HAP-1 (cell line): ENCODE measurements at regions not wholly inside any gene's neighbourhood (a gene's known extent, or its start where the extent isn't known, plus 50 kb on each side); places are given as distances from the start of the nearest gene placed in this dataset.

ENCODE experiments used
- DNase-seq, 2 experiments: peaks; one replicate each; pipeline ENCODE4 v3.0.0-alpha.2; 2016 to 2020; ENCODE audit warnings: low spot score in 2 of 2
- H3K27me3 ChIP-seq: fragments of 250-450 bp; sonication (Bioruptor Pico); 2 replicates; pipeline ENCODE4 v1.5.1; 2020; ENCODE audit warnings: low read depth, mild to moderate bottlenecking, moderate library complexity
- H3K36me3 ChIP-seq: fragments of 250-450 bp; sonication (Bioruptor Pico); replicated peaks from 2 replicates; pipeline ENCODE4 v1.5.1; 2020; ENCODE audit warnings: mild to moderate bottlenecking
- H3K4me1 ChIP-seq: fragments of 250-450 bp; sonication (Bioruptor Pico); 2 replicates; pipeline ENCODE4 v1.5.1; 2020; ENCODE audit warnings: mild to moderate bottlenecking
- H3K4me3 ChIP-seq: fragments of 250-450 bp; sonication (Bioruptor Pico); 2 replicates; pipeline ENCODE4 v1.5.1; 2020; ENCODE audit warnings: mild to moderate bottlenecking, moderate library complexity
- H3K9me3 ChIP-seq: fragments of 250-450 bp; sonication (Bioruptor Pico); 2 replicates; pipeline ENCODE4 v1.5.1; 2020; ENCODE audit warnings: mild to moderate bottlenecking, moderate library complexity
- in situ Hi-C: fragments of 300-500 bp; cut with MboI; formaldehyde crosslinking; loops from 3 replicates; pipeline ENCODE4 v1.14.3; 2020; ENCODE audit warnings: low sequenced_read_pairs, inconsistent platforms, mixed read lengths

DNA sequence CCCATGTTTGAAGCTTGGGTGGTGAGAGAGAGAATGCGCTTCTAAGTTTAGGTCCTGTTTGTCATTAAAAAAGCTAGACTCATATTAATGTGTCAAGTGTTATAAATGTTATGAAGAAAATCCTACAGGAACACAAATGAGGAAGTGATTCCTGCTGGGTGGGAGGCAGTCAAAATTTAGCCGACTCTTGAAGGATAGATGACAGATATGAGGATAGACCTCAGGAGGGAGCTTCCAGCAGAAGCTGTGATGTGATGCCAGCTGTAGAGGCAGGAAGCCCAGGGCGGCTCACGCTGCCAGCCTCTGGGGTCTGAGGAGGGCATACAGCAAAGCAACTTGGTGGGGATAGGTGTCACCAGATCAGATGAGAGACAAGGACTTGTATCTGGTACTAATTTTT, 74.7 kb upstream of the ADAMTS16 start:
- in situ Hi-C loops, result no loop called here
- H3K9me3 ChIP-seq, result no peaks in the 10 kb centered on the region
- H3K36me3 ChIP-seq, result no peaks in the 10 kb centered on the region
- H3K4me1 ChIP-seq, result no peaks in the 10 kb centered on the region
- no peak overlapping the region for H3K4me3 ChIP-seq
- DNase-seq, result no peak
- H3K27me3 ChIP-seq, result no peaks in the 10 kb centered on the region

DNA sequence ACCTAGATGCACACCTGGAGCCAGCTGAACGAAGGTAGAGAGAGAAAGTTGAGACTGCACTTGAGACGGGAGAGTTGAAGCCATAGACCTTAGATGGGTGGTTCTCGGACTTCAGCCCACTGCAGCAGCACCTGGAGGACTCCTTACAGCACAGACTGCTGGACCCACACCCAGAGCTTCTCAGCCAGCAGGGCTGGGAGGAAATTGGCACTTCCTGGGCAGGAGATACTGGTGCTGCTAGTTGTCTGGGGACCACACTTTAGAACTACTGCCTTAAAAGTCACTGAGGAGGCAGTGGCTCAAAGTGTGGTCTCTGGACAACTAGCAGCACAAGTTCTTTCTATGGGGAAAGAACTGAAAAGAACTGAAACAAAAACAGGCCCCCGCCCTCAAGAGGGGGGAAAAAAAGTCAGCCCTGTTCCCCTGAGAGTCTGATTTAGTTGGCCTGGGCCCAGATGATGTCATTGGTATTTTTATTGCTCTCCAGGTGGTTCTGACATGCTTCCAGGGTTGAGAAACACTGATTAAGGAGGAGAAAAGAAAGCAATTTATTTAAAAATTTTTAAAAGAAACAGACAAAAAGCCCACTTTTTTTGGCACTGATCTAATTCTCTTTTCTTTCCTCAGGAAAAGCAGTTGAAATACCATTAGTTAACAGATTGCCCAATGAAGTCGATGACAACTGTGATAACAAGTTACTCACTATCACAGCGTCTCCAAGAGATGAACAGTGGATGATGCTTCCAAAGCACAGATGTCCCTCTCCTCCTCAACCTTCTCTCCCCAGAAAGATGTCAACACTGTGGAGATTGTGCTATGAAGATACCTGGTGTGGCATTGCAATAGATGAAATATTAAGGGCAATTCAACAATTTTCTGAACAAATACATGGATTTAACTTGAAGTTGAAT, 73.6 kb upstream of the ADAMTS16 start:
- Histone ChIP-seq H3K4me3 (no peak overlapping the region), H3K4me1 (no peaks in the 10 kb centered on the region), H3K36me3 (no peaks in the 10 kb centered on the region), H3K27me3 (no peaks in the 10 kb centered on the region), H3K9me3 (no peaks in the 10 kb centered on the region)
- in situ Hi-C loops, result no loop called here
- no peak for DNase-seq

DNA sequence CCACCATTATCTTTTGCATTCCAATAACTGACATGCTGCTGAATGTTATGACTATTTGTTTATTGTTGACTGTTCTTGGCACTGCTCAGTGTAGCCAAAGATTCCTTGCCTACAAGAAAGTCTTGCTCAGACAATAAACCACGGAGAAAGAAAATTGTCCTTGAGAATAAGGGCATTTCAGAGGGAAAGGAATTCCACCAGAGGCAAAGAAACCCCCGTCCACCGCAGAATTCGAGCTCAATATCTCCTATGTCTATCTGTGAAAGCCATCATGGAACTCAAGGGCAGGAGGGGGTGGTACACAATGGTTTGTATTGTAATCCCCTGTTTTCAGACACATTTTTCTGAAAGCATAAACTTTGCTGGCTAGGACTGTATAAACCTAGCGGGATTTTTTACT, 70.3 kb upstream of the ADAMTS16 start:
- Histone ChIP-seq H3K9me3 (no peaks in the 10 kb centered on the region), H3K4me1 (no peaks in the 10 kb centered on the region), H3K36me3 (no peaks in the 10 kb centered on the region), H3K4me3 (no peak overlapping the region), H3K27me3 (no peaks in the 10 kb centered on the region)
- no peak for DNase-seq
- in situ Hi-C loops, result no loop called here

DNA sequence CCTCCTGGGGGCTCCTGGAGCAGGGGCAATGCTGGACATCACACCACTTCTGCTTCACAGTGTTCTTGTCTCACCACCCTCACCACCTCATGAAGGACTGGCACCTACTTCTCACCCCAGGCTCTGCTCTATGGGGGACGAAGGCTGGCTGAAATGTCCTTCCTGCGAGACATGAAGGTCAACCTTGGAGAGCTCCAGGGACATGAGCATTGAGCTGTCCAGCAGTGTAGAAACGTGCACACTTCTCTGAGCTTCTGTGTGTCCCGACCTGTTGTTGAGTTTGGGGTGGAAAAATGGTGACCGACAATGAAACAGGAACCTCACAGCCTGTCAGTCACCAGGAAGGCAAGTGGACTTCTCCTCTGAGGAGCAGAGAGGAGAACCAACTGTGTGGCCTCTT, 68.6 kb upstream of the ADAMTS16 start:
- in situ Hi-C loops, result no loop called here
- H3K27me3 ChIP-seq, result no peaks in the 10 kb centered on the region

DNA sequence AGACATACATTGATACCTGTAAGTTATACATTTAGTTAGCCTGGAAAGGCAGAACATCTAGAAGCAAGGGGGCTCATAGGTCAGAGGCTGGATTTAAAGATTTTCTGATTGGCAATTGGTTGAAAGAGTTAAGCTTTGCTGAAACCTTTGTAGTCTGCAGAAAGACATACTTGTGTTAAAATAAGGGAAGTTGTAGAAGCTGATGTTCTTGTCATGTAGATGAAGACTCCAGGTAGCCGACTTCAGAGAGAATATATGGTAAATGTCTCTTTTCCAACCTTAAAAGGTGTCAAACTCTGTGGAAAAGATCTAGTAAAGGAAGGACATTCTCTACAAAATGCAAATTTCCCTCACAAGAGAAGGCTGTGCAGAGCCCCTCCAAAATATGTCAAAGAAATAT, 62.9 kb upstream of the ADAMTS16 start:
- Histone ChIP-seq H3K4me3 (no peak overlapping the region), H3K27me3 (no peaks in the 10 kb centered on the region), H3K36me3 (no peaks in the 10 kb centered on the region), H3K9me3 (no peaks in the 10 kb centered on the region), H3K4me1 (no peaks in the 10 kb centered on the region)
- in situ Hi-C loops, result no loop called here
- DNase-seq, result no peak

More for the DNA sequence above, 68.6 kb upstream of the ADAMTS16 start:
- H3K36me3 ChIP-seq, result no peaks in the 10 kb centered on the region
- no peaks in the 10 kb centered on the region for H3K4me1 ChIP-seq
- no peak overlapping the region for H3K4me3 ChIP-seq
- no peak for DNase-seq
- no peaks in the 10 kb centered on the region for H3K9me3 ChIP-seq

DNA sequence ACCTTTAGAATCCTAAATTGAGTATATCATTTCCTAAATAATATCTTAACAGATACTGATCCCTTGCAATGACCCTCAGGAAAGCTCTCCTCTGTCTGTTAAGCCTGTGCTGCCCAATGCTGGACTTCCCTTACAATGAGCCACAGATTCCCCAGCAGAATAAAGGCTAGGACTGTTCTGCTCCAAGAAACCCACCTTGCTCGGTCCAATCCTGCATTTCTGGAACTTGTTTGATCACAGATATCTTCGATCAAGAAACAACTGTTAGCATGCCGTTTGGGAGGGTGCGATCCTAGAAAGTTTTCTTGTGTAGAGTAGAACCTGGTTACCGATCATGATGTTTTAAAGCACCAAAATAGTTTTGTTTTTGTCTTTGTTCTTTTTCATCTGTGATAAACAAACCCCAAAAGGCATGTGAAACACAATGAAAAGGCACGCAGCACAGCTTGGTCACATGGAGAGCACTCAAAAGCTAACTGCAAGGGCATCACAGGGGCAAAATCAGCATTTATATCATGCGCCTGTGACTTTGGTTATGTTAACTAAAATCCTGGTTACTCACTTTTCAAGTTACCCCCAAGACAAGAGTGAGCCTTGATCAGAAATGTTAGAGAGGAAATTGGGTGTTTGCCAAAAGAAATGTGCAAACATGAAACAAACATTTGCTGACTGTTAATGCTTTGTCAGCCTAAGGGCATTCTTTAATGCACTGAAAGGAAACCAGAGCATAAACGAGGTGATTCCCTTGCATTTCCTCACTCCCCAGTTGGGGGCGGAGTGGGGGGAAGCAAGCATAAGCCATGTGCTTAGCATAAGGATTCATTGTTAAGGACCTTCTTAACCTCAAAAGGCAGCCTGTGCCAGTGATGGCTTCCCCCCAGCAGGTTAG, 61.9 kb upstream of the ADAMTS16 start:
- H3K4me1 ChIP-seq, result no peaks in the 10 kb centered on the region
- in situ Hi-C loops, result no loop called here
- no peaks in the 10 kb centered on the region for H3K36me3 ChIP-seq
- no peaks in the 10 kb centered on the region for H3K27me3 ChIP-seq
- no peaks in the 10 kb centered on the region for H3K9me3 ChIP-seq
- DNase-seq, result no peak
- H3K4me3 ChIP-seq, result no peak overlapping the region

DNA sequence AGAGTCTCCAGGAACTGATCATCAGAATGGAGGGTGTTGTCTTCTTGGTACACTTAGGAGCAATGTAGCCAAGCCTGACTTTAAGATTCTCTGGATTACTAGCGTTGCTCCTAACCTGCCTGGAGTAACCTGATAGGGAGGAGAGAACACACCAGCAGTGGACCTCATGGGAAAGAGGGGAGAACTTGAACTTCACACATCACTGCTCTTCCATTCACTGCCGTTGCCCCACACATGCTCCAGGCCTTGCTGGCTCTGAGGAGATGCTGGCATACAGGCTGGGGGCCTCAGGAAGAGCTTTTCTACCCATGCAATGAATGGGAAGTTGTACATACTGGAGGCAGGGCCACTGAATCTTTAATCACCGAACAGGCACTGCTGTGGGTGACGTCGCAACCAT, 60.3 kb upstream of the ADAMTS16 start:
- Histone ChIP-seq H3K9me3 (no peaks in the 10 kb centered on the region), H3K27me3 (no peaks in the 10 kb centered on the region)

DNA sequence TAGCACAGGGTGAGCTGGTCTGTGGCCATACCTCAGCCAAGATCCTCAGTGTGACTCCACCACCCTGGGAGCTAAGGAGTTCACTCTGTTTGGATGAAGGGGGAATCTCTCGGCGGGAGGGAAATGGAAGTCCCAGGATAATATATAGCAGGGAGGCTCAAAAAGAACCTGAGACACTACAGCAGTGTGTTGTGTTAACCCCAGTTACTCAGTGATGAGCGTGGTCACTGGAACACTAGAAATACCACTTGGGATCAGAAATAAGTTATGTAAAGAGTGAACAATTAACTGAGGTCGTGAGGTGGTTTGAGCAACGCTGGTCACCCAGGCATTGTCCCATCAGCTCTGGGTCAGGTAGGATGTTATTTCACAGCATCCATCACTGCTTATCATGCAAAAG, 59.3 kb upstream of the ADAMTS16 start:
- DNase-seq, result no peak
- in situ Hi-C loops, result no loop called here
- Histone ChIP-seq H3K36me3 (no peaks in the 10 kb centered on the region), H3K4me1 (no peaks in the 10 kb centered on the region), H3K27me3 (no peaks in the 10 kb centered on the region), H3K4me3 (no peak overlapping the region), H3K9me3 (no peaks in the 10 kb centered on the region)

More for the DNA sequence above, 60.3 kb upstream of the ADAMTS16 start:
- Histone ChIP-seq H3K4me1 (no peaks in the 10 kb centered on the region), H3K4me3 (no peak overlapping the region), H3K36me3 (no peaks in the 10 kb centered on the region)
- in situ Hi-C loops, result no loop called here
- no peak for DNase-seq

DNA sequence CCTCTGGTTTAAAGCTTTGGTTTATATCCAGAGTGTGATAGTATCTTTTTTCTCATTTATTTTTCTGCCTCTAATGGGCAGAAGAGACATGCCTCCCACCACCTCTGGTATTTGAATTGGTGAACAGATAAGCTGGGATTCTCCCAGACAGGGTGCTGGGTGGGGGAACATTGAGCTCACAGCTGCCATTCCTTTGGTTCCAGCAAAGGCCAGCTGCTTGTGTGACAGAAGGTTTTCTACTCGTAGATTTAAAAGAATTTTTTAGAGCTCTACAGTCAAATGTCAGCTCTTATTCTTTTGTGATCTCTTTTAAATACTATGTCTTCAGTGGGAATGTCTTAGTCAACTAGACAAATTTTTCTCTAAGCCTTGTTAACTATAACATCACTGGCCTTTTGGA, 54.7 kb upstream of the ADAMTS16 start:
- no peaks in the 10 kb centered on the region for H3K36me3 ChIP-seq
- no peaks in the 10 kb centered on the region for H3K9me3 ChIP-seq
- in situ Hi-C loops, result no loop called here
- no peak overlapping the region for H3K4me3 ChIP-seq
- H3K4me1 ChIP-seq, result no peaks in the 10 kb centered on the region
- no peaks in the 10 kb centered on the region for H3K27me3 ChIP-seq
- no peak for DNase-seq

DNA sequence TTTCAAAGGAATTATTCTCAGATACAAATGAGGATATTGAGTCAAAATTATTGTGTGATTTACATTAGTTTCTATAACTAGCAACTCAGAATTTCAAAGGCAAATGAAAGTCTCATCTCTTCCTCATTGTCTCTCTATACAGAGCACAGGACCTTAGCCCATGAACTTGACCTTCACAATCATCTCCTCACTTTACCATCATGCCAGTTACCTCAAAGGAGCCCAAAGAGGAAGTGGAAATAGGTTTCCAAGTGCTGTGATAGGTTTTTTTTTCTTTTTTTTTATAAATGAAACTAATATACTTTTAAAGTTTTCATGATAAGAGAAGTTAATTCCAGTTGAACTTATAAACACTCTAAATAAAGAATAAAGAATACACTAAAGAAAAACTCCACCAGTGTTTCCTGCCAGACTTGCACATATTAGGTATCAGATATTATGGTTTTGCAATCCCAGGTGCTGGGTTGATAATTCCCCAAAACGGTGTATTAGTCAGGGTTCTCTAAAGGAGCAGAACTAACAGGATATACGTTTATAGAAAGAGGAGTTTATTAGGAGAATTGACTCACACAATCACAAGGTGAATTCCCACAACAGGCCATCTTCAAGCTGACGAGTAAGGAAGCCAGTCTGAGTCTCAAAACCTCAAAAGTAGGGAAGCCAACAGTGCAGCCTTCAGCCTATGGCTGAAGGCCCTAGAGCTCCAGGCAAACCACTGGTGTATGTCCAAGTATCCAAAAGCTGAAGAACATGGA, 50.1 kb upstream of the ADAMTS16 start:
- H3K9me3 ChIP-seq, result no peaks in the 10 kb centered on the region
- DNase-seq, result no peak
- no peaks in the 10 kb centered on the region for H3K4me1 ChIP-seq
- no peak overlapping the region for H3K4me3 ChIP-seq
- H3K36me3 ChIP-seq, result no peaks in the 10 kb centered on the region
- no peaks in the 10 kb centered on the region for H3K27me3 ChIP-seq
- in situ Hi-C loops, result no loop called here
